HG03342 (cell line): ENCODE measurements at regions not wholly inside any gene's neighbourhood (a gene's known extent, or its start where the extent isn't known, plus 50 kb on each side); places are given as distances from the start of the nearest gene placed in this dataset.
"Not testable (repeated sequence)": the region's sequence is repeated elsewhere in the genome, so short reads cannot be mapped to it uniquely, and the experiment has no call there.

Experiments used
- ATAC-seq: cut with Tn5 transposase; IDR thresholded peaks from one replicate; pipeline ENCODE4 v1.9.1; 2021; ENCODE audit warnings: mild to moderate bottlenecking, moderate library complexity; ENCODE audit not compliant: unreplicated experiment

- no peak for ATAC-seq
Observed at GRCh38 chr1:34367954-34368353, 191.2 kb downstream of the C1orf94 start.

- ATAC-seq: no peak
Observed at GRCh38 chr1:34369701-34370455, 193.2 kb downstream of the C1orf94 start.

- ATAC-seq: no peak
Observed at GRCh38 chr1:34370748-34371147, 194.0 kb downstream of the C1orf94 start.

GRCh38 chr1:34371179-34371578 lies 194.5 kb downstream of the C1orf94 start:
- not testable (repeated sequence) for ATAC-seq

- ATAC-seq: no peak
Observed at GRCh38 chr1:34371829-34372532, 195.3 kb downstream of the C1orf94 start.

GRCh38 chr1:34372891-34373290 lies 196.2 kb downstream of the C1orf94 start:
- ATAC-seq: no peak

GRCh38 chr1:34373912-34374311 lies 197.2 kb downstream of the C1orf94 start:
- ATAC-seq: no peak

- no peak for ATAC-seq
Observed at GRCh38 chr1:34376531-34376930, 199.8 kb downstream of the C1orf94 start.

GRCh38 chr1:34378968-34379856 lies 202.5 kb downstream of the C1orf94 start:
- no peak for ATAC-seq

- ATAC-seq: no peak
Observed at GRCh38 chr1:34379911-34380310, 203.2 kb downstream of the C1orf94 start.

- no peak for ATAC-seq
Observed at GRCh38 chr1:34380526-34381124, 203.9 kb downstream of the C1orf94 start.

- ATAC-seq: no peak
Observed at GRCh38 chr1:34389974-34390373, 213.3 kb downstream of the C1orf94 start.

- ATAC-seq: no peak
Observed at GRCh38 chr1:34396042-34396441, 219.3 kb downstream of the C1orf94 start.

- ATAC-seq: no peak
Observed at GRCh38 chr1:34398241-34398915, 221.7 kb downstream of the C1orf94 start.

- no peak for ATAC-seq
Observed at GRCh38 chr1:34398916-34399275, 222.2 kb downstream of the C1orf94 start.

- ATAC-seq: no peak
Observed at GRCh38 chr1:34400675-34401074, 224.0 kb downstream of the C1orf94 start.

- ATAC-seq: no peak
Observed at GRCh38 chr1:34403156-34403555, 226.4 kb downstream of the C1orf94 start.

- ATAC-seq: no peak
Observed at GRCh38 chr1:34404804-34405203, 228.1 kb downstream of the C1orf94 start.

GRCh38 chr1:34405266-34405959 lies 228.7 kb downstream of the C1orf94 start:
- no peak for ATAC-seq

GRCh38 chr1:34406377-34406776 lies 229.7 kb downstream of the C1orf94 start:
- ATAC-seq: no peak
